Spleen (tissue), 7 donors: ENCODE measurements at regions not wholly inside any gene's neighbourhood (a gene's known extent, or its start where the extent isn't known, plus 50 kb on each side); places are given as distances from the start of the nearest gene placed in this dataset.

Experiments
- POLR2A ChIP-seq, 3 donors: fragments of 450-650 bp; IDR thresholded peaks; one replicate each; pipeline ENCODE4 v1.5.1; 2017; ENCODE audit warnings: antibody characterized with exemption in 3 of 3, mild to moderate bottlenecking in 1 of 3
- POLR2AphosphoS5 ChIP-seq, 3 donors: sonication (generic); formaldehyde crosslinking; IDR thresholded peaks; one replicate each; pipeline ENCODE4 v1.5.1; 2017; ENCODE audit warnings: antibody characterized with exemption in 3 of 3
- TF ChIP-seq, protein P1 (sequence below), 11 experiments: fragments of 200-600 bp in 7 of 11; fragments of 450-650 bp in 4 of 11; sonication (generic) in 4 of 11; IDR thresholded peaks in 8 of 11; conservative IDR thresholded peaks in 3 of 11; 1 replicate in 7 of 11; 2 replicates in 4 of 11; pipeline versions ENCODE4 v1.4.0 to v1.8.0; 2016 to 2021; ENCODE audit warnings: antibody characterized with exemption in 11 of 11, inconsistent platforms in 4 of 11, mild to moderate bottlenecking in 1 of 11
- donor health status: DM: no; HTN: no; CAD: no; lungs with moderate emphysema.
- donor health status: DM: no; HTN: no; CAD: no.
- donor health status: DM: no; HTN: no; CAD: no.

DNA sequence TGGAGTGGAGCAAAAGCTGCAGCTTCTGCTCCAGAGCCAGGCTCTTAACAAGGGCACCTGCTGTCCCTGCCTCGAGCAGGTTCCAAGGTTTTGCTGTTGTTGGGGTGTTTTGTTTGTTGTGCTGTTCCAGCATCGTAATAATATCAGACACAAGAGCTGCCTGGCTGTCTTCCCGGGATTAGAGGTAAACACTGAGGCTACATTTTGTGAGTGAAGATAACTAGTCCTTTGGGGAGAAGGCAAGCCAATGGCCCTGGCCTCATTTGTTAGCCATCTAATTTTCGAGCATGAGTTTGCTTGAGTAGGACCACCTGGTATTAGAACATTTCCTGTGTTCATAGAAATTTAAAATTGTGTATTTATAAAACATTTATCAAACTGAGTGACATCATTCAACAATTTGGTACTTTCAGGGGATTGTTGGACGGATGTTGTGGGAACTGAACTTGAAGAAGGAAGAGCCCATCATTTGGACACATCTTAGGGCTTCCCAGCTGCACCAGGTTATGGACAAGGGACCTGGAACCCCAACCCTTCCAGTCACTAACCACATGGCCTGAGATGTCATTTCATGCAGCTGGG, 555.0 kb downstream of the TNS3 start:
- TF ChIP-seq, protein P1, sequence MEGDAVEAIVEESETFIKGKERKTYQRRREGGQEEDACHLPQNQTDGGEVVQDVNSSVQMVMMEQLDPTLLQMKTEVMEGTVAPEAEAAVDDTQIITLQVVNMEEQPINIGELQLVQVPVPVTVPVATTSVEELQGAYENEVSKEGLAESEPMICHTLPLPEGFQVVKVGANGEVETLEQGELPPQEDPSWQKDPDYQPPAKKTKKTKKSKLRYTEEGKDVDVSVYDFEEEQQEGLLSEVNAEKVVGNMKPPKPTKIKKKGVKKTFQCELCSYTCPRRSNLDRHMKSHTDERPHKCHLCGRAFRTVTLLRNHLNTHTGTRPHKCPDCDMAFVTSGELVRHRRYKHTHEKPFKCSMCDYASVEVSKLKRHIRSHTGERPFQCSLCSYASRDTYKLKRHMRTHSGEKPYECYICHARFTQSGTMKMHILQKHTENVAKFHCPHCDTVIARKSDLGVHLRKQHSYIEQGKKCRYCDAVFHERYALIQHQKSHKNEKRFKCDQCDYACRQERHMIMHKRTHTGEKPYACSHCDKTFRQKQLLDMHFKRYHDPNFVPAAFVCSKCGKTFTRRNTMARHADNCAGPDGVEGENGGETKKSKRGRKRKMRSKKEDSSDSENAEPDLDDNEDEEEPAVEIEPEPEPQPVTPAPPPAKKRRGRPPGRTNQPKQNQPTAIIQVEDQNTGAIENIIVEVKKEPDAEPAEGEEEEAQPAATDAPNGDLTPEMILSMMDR (IDR thresholded peaks at IDR 0.05 in 8 of 11, conservative IDR thresholded peaks at IDR 0.05 in 3 of 11): no peak
- TF ChIP-seq POLR2A (IDR thresholded peaks at IDR 0.05) (no peak), POLR2AphosphoS5 (IDR thresholded peaks at IDR 0.05) (no peak)
